ENCODE measurements at regions not wholly inside any gene's neighbourhood (a gene's known extent, or its start where the extent isn't known, plus 50 kb on each side); places are given as distances from the start of the nearest gene placed in this dataset.
"Not testable (repeated sequence)": the region's sequence is repeated elsewhere in the genome, so short reads cannot be mapped to it uniquely, and the experiment has no call there.

DNA sequence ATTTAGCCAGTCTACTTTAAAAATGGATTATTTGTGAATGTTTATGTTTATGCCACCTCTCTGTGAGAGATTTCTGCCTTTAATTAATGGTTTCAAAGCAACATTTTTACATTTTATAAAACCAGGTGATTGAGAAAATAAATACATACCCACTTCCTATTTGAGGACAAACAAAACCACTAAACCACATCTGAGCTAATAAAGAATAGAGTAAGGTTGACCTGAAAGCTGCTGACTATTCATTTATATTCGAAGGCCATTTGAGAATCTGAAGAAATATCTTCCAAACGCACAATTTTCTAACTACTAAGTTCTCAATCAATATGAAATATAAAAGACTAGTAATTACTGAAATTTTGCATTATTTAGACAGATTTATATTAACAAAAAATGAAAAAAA lies 705.1 kb downstream of the XPNPEP1 start:
- no peak for DNase-seq
- H3K9me3 ChIP-seq, result no peaks in the 10 kb centered on the region
- 84 to 86% methylated on average over 2 of the region's 2 CpGs for WGBS, 2 donors
- no peaks in the 10 kb centered on the region for H3K27me3 ChIP-seq
- intact Hi-C loops (cut with DNase I), result no loop called here
- H3K36me3 ChIP-seq, result no peaks in the 10 kb centered on the region
- peaks cover 0 to 9% (median 0%) of the 10 kb centered on the region in 4 donors for H3K4me1 ChIP-seq
- H3K27ac ChIP-seq, result no peak overlapping the region
- H3K4me3 ChIP-seq, result no peak overlapping the region
- TF ChIP-seq EP300 (IDR thresholded peaks at IDR 0.05), result no peak
- no peak for TF ChIP-seq POLR2A (IDR thresholded peaks at IDR 0.05)
- no peak for TF ChIP-seq CTCF (IDR thresholded peaks at IDR 0.05)
- no peak for TF ChIP-seq POLR2AphosphoS5 (IDR thresholded peaks at IDR 0.05)

DNA sequence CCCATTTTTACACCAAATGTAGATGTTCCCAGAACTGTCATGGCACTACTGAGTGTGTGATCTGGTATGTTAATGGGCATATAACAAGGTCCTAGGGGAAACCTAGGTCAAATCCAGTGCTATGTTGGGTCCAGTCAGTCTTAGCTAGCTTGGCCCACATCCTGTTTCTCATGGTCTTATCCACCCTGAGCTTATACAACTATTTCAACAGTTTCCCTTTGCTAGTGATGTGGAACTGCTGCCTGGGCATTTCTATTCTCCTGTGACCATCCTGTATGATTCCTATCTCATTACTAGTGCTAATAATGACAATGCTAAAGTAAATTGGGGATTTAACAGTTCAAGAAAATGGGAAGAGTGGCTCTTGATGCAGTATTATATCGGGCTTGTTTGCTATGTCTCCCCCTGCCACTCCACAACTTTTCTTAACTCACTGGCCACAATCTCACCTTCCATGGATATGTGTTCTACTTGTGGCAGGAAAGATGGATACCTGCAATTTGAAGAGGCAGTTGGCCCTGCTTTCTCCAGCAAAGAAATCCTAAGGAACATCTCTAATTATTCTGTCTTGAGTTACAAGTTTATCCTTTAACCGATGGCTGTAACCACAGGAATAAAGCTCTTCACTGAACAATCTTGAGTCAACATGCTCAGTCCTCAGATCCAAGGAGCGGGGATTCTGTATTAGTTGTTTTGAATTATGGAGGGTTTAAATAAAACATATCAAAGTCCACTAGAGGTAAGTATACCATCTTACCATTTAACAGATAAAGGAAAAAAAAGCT lies 707.8 kb downstream of the XPNPEP1 start:
- H3K4me1 ChIP-seq, result peaks cover 0 to 9% (median 0%) of the 10 kb centered on the region in 4 donors
- H3K4me3 ChIP-seq, result no peak overlapping the region
- no peak for DNase-seq
- H3K9me3 ChIP-seq, result no peaks in the 10 kb centered on the region
- WGBS, 2 donors, result 69 to 81% methylated on average over 3 of the region's 3 CpGs
- no peaks in the 10 kb centered on the region for H3K36me3 ChIP-seq
- intact Hi-C loops (cut with DNase I), result no loop called here
- TF ChIP-seq POLR2A (IDR thresholded peaks at IDR 0.05), result no peak
- no peaks in the 10 kb centered on the region for H3K27me3 ChIP-seq
- no peak overlapping the region for H3K27ac ChIP-seq

DNA sequence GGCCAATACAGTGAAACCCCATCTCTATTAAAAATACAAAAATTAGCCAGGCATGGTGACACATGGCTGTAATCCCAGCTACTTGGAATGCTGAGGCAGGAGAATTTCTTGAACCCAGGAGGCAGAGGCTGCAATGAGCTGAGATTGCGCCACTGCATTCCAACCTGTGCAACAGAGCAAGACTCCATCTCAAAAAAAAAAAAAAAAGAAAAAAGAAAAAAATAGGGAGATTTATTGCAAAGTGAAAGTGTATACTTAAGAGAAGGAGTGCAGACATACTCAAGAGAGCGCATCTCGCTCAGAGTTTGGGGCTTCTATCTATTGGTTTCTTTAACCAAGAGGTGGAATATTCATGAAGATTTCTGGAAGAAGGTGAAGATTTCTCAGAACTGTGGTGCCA lies 708.4 kb downstream of the XPNPEP1 start:
- DNase-seq; H3K27me3 ChIP-seq; H3K9me3 ChIP-seq; H3K4me3 ChIP-seq; H3K36me3 ChIP-seq; H3K27ac ChIP-seq; H3K4me1 ChIP-seq; intact Hi-C loops (cut with DNase I): not testable (repeated sequence)
- WGBS, 2 donors, result 92 to 93% methylated on average over 3 of the region's 3 CpGs

- 53 to 63% methylated on average over 1 of the region's 1 CpG for WGBS, 2 donors
- Histone ChIP-seq H3K9me3 (no peaks in the 10 kb centered on the region), H3K4me3 (no peak overlapping the region), H3K4me1 (no peaks in the 10 kb centered on the region), H3K27me3 (no peaks in the 10 kb centered on the region), H3K27ac (no peak overlapping the region), H3K36me3 (no peaks in the 10 kb centered on the region)
- no peak for DNase-seq
- intact Hi-C loops (cut with DNase I), result no loop called here
- TF ChIP-seq CTCF (IDR thresholded peaks at IDR 0.05) (no peak), EP300 (IDR thresholded peaks at IDR 0.05) (no peak), POLR2A (IDR thresholded peaks at IDR 0.05) (no peak), POLR2AphosphoS5 (IDR thresholded peaks at IDR 0.05) (no peak)
Observed at GRCh38 chr10:109207361-109207760, 716.0 kb downstream of the XPNPEP1 start.

DNA sequence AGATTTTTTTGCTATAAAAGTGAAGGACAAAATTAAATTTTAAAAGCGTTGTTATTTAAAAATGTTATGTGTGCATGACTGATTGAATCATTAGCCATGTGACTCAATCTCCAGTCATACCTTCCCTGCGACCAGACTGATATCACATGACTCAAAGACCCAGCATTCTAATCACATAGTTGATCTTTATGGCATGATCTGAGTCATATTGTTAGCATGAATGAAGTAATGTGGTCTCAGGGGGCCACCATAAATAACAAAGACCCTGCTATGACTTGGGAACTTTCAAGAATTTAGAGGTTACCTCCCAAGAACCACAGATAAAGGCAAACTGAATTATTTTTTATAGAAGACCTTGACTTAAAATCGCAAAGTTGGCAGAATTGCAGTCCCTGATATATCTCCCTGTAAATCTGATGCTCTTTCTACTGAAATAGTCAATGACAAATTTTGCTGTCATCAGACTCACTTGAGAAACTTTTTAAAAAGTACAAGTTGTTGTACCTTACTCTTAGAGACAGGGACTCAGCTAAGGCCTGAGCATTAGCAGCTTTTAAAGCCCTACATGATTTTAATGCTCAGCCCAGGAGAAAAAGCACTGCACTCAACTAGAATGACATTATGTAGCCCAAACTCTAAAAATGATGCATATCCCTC lies 717.3 kb downstream of the XPNPEP1 start:
- WGBS, 2 donors, result 64 to 80% methylated on average over 3 of the region's 3 CpGs
- intact Hi-C loops (cut with DNase I), result no loop called here
- H3K27ac ChIP-seq, result no peak overlapping the region

More for the DNA sequence above, 717.3 kb downstream of the XPNPEP1 start:
- Histone ChIP-seq H3K9me3 (no peaks in the 10 kb centered on the region), H3K27me3 (no peaks in the 10 kb centered on the region), H3K36me3 (no peaks in the 10 kb centered on the region), H3K4me3 (no peak overlapping the region), H3K4me1 (no peaks in the 10 kb centered on the region)
- no peak for TF ChIP-seq CTCF (IDR thresholded peaks at IDR 0.05)
- TF ChIP-seq EP300 (IDR thresholded peaks at IDR 0.05), result no peak
- no peak for TF ChIP-seq POLR2AphosphoS5 (IDR thresholded peaks at IDR 0.05)
- no peak for TF ChIP-seq POLR2A (IDR thresholded peaks at IDR 0.05)
- no peak for DNase-seq
